ENCODE measurements at regions not wholly inside any gene's neighbourhood (a gene's known extent, or its start where the extent isn't known, plus 50 kb on each side); places are given as distances from the start of the nearest gene placed in this dataset.

GRCh38 chr4:129561280-129561679 is 465.3 kb downstream of the C4orf33 start:
- TF ChIP-seq CTCF (IDR thresholded peaks at IDR 0.05) (no peak), POLR2A (IDR thresholded peaks at IDR 0.05) (no peak)

Data from right lobe of liver (tissue), 4 donors.